GM18951 (cell line): ENCODE measurements at regions not wholly inside any gene's neighbourhood (a gene's known extent, or its start where the extent isn't known, plus 50 kb on each side); places are given as distances from the start of the nearest gene placed in this dataset.

Experiments
- POLR2A ChIP-seq: IDR thresholded peaks from 4 replicates; pipeline ENCODE4 v1.6.1; 2011; ENCODE audit warnings: mild to moderate bottlenecking; ENCODE audit not compliant: insufficient read length, insufficient read depth; ENCODE audit errors: extremely low read depth
- in situ Hi-C: fragments of 300-500 bp; cut with MboI; formaldehyde crosslinking; loops from one replicate; pipeline ENCODE4 v1.12.0; 2022; ENCODE audit warnings: low sequenced_read_pairs, mixed read lengths, inconsistent platforms; ENCODE audit not compliant: unreplicated experiment

DNA sequence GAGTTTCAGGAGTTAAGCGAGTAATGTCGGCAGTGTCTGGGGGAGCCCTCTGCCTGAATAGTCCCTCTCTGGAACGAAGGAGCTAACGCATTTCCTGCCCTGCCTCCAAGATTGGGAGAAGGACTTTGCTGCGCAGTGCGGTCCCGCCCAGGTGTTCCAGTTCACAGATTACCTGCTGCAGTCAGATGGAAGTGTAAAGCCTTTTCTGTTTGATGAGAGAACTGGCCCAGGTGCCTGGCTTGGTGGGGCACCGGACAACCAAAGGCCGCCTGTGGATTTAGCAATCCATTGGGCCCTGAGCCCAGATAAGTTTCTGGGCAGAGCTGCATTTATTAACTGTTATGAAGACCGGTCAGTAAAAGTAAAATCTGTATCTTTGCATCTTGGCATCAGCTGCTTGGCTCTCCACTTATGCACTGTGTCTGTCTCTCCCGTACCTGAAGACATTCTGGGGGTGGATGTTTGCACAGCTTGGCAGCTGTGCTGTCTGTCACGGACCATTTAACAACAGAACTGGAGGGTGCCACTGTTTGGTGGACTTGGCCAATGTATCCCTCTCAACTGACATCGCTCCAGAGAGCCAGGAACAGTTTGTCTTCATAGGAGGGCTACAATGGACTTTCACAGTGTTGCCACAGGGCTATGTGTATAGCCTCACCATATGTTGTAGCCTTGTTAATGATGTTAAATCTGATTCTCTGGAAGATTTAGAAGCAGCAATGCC, 654.7 kb upstream of the ZWINT start:
- in situ Hi-C loops, result no loop called here
- no peak for TF ChIP-seq POLR2A

DNA sequence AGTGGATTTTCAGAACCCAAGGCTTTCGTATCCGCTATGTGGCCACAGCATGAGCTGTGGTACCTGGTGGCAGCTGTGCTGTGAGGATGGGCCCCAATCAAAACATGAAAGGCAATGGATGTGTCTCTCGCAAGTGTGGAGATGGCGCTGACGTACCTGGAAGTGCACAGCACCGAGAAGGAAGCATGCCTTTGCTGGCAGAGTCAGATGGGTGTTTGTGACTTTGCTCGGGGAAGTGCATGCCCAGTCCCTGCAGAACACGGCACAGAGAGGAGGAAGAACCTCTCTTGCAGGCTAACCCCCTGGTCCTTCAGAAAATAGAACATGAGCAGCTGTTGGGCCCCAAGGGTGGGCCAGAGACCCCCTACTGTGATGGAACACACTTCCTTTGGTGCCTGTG, 654.1 kb upstream of the ZWINT start:
- in situ Hi-C loops, result no loop called here
- no peak for TF ChIP-seq POLR2A

DNA sequence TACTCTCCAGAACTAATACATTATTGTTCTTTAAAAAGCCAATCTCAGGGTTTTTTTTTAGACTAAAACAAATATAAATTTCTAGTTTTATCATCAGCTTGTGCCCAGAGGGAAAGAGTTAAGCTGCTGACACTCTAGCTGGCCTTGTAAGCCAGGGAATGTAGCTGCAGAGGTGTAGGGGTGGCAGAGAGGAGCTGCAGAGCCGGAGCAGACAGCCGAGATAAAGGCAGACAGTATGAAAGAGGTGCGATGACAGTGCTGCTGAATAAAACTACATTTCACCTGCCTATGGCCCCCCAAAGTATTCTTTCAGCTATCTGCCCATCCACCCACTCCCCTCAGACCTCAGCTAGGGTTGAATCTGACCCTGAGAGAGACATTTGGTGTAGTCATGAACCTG, 653.7 kb upstream of the ZWINT start:
- no peak for TF ChIP-seq POLR2A
- in situ Hi-C loops, result no loop called here

DNA sequence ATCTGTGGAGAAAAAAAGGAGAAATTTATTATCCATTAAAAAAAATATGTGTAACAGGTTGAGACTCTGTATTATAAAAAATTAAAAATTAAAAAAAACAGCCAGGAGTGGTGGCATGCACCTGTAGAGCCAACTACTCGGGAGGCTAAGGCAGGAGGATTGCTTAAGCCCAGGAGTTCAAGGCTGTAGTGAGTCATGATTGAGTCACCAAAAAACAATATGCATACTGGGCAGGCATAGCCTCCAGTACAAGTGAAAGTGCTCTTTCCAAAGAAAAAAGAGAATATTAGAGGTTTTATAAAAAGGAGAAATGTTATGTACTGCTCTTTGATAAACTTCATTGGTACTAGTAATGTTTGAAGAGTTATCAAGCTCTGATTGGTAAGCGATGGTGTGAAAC, 647.1 kb upstream of the ZWINT start:
- in situ Hi-C loops, result no loop called here
- TF ChIP-seq POLR2A, result no peak

DNA sequence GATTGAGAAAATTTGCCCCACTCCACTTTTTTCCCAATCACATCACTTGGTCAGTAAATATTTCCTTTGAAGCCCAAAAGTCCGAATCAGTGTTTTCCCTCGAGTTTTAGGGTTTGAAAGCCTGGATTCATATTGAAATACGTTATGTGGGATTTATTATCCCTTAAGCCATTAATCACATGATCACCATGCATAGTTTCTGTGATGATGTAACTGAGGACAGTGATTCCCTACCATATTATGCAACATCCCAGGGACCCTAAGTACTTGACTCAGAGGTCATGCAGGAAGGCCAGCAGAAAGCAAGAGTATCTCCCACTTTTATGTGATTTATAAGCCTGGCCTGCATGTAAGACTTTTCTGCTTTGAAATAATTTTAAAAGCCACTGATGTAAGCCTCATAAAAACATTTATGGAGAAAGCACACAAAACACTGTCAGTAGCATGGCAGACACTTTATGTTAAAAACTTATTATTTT, 630.6 kb upstream of the ZWINT start:
- no peak for TF ChIP-seq POLR2A
- in situ Hi-C loops, result no loop called here

DNA sequence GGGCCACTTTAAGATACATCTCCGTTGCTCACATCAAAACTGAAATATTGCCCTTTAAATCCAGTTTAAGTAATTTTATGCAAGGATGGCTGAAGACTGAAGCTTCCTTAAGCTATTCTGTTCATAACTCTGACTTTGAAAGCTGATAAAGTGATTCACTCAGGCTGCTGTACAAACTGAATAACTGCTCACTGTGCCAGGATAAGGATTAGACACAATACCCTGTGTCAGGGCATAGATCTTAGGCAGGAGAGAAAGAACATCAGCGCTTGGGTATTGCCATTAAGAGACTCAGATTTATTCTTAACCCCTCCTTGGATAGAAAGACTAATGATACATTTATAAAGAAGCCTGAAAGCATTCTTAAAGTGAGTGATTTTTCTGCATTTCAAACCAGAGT, 614.5 kb upstream of the ZWINT start:
- in situ Hi-C loops, result no loop called here

DNA sequence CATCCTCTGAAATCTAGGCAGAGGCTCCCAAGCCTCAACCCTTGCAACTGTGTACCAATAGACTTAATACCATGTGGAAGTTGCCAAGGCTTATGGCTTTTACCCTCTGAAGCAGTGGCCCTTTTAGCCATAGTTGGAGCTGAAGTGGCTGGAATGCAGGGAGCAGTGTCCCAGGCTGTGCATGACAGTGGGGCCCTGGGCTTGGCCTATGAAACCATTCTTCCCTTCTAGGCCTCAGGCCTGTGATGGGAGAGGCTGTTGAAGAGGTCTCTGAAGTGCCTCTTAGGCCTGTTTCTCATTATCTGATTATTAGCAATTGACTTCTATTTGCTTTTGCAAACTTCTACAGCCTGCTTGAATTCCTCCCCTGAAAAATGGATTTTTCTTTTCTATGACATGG, 612.7 kb upstream of the ZWINT start:
- in situ Hi-C loops, result no loop called here
- TF ChIP-seq POLR2A, result no peak

More for the DNA sequence above, 614.5 kb upstream of the ZWINT start:
- TF ChIP-seq POLR2A, result no peak

DNA sequence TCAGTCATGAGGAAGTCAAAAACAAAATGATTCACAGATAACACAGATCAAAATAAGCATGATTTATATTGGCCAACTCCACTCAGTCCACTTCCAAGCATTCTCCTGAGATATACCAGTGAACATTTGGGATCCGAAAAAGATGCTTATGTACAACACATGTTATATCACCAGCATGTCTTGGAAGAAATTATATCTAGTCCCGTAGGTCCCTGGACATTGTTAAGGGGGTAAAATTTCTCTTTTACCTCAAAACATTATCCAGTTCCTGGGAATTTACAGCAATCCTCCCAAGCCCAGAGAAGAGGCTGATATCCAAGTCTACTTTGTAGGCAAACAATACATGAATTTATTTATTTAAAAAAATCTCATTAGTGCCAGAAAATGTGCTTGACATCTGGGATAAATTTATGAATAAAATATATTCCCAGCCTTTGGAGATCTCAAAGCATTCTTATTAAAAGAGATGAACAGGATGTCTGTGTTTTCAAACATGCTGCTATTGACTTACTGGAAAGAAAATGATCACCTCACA, 582.2 kb upstream of the ZWINT start:
- TF ChIP-seq POLR2A, result no peak
- in situ Hi-C loops, result no loop called here

DNA sequence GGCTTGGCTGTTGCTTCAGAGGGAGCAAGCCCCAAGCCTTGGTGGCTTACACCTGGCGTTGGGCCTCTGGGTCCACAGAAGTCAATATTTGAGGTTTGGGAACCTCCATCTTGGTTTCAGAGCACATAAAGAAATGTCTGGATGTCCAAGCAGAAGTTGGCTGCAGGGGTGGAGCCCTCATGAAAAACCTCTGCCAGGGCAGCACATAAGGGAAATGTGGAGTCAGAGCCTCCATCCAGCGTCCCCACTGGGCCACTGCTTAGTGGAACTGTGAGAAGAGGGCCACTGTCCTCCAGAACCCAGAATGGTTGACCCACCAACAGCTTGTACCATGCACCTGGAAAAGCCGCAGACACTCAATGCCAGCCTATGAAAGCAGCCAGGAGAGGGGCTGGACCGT, 573.5 kb upstream of the ZWINT start:
- in situ Hi-C loops, result no loop called here
- TF ChIP-seq POLR2A, result no peak

DNA sequence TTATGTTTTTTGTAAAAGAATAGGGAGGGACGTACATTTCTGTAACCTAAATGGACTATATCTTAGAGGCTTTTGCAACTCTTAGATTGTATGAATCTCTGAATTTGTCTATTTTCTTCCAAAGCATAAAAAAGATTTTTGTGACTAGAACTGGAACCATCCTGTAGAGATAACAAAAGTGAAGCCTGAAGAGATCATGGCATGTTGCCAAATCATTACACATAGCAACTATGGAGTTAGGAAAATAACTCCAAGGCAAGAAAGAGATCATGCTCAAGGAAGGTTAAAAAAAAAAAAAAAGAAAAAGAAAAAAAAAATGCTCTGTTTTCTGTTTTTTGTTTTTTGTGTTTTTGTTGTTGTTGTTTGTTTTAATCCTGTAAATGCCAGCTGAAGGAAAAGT, 567.7 kb upstream of the ZWINT start:
- no peak for TF ChIP-seq POLR2A
- in situ Hi-C loops, result no loop called here

DNA sequence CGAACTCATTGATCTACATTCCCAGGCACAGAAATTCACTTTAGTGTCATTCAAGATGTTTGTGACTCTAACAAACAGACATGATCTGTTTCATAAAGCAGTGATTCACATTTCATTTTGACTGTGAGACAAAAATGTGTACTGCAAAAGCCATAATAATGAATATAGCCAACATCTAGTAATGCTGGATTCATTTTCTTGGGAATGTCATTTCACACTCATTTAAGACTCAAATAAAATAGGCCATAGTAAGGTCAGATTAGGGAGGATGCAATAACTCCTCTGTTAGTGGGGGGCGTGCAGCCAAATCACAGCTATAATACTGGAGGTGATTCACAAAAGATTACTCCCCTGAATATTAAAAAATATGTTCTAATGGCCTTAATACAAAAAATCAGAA, 566.6 kb upstream of the ZWINT start:
- no peak for TF ChIP-seq POLR2A
- in situ Hi-C loops, result no loop called here

DNA sequence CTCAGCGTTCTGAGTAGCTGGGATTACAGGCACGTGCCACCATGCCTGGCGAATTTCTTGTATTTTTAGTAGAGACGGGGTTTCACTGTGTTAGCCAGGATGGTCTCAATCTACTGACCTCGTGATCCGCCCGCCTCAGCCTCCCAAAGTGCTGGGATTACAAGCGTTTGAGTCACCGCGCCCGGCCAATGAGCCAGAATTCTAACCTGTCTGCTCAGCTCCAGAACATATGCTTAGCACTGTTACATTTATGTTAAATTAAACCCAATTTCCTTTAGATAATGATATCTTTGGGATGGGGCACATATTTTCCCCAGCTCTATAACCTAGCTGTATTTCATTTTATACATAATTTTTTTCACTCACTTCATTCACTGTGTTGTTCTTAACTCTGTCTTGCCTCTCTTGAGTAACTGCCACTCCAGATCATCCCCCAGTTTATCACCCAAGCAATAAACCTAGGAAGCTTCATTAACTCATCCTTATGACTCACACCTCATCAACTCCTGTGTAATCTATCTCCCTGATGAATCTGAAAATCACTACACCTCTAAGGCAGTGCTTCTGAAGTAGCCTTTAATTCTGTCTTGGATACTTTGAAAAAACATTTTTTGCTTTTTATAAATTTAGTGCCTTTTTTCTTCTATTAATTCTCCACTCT, 559.7 kb upstream of the ZWINT start:
- in situ Hi-C loops, result no loop called here
- no peak for TF ChIP-seq POLR2A

DNA sequence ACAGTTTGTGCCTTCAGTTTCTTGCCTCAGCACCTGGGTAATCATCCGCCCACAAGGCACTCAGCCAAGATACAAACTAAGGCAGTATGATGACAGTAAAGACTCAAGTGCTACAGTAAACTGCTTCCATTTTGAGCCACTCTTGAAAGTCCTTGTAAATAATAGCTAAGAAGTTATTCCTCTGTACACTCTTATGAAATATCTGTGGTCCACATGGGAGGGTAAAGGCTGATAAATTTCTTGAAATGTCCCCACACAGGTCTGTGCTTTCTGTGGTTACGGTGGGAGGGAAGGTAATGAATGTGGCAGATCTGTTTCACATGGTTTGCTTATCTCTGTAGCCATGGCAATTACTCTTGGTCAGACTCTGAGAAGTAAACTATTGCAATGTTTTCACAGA, 551.0 kb upstream of the ZWINT start:
- no peak for TF ChIP-seq POLR2A
- in situ Hi-C loops, result no loop called here

DNA sequence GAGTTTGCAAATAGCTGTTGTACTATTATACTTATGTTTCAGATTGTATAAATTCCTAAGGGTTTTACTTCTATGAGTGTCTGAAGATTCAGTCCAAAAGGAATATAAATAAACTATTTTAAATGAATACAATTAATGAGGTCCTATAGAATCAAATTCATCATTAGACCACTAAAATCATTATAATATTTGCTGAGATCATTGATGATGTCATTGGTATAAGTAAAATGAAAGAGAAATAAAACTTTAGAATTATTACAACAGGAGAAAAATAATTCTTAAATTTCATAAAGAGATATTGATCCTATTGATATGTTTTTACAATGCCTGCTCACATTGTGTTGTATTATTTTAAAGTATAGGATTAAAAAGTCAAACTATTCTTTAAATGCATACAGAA, 544.0 kb upstream of the ZWINT start:
- in situ Hi-C loops, result no loop called here
- no peak for TF ChIP-seq POLR2A
